Esophagus squamous epithelium (tissue), 4 donors: ENCODE measurements at regions not wholly inside any gene's neighbourhood (a gene's known extent, or its start where the extent isn't known, plus 50 kb on each side); places are given as distances from the start of the nearest gene placed in this dataset.

Source experiments
- POLR2A ChIP-seq, 4 donors: fragments of 450-650 bp; IDR thresholded peaks; one replicate each; pipeline ENCODE4 v1.6.1; 2017; ENCODE audit warnings: antibody characterized with exemption in 4 of 4, mild to moderate bottlenecking in 4 of 4, moderate library complexity in 3 of 4
- TF ChIP-seq, protein P1 (sequence below), 6 experiments: fragments of 450-650 bp in 4 of 6; fragments of 200-600 bp in 2 of 6; sonication (generic) in 2 of 6; IDR thresholded peaks; one replicate each; pipeline ENCODE4 v1.5.1; 2016 to 2019; ENCODE audit warnings: antibody characterized with exemption in 6 of 6, mild to moderate bottlenecking in 4 of 6, moderate library complexity in 4 of 6

DNA sequence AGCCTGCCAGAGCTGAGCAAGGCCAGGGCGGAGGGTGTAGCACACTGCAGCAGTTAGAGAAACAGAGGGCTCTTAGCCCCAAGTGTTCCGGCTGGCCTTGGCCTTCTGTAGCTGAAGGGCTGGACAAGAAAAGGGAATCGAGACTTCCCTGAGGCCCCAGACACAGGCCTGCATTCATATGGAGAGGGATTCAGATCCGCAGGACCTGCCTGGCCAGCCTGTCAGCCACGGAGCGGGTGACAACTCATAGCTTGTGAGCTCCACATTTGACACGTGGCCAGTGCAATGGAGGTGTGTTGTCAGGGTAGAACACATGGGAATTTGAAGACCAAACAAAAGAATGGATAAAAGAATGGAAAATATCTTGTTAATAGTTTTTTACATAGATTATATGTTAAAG is 182.2 kb upstream of the GSC start:
- TF ChIP-seq, protein P1, sequence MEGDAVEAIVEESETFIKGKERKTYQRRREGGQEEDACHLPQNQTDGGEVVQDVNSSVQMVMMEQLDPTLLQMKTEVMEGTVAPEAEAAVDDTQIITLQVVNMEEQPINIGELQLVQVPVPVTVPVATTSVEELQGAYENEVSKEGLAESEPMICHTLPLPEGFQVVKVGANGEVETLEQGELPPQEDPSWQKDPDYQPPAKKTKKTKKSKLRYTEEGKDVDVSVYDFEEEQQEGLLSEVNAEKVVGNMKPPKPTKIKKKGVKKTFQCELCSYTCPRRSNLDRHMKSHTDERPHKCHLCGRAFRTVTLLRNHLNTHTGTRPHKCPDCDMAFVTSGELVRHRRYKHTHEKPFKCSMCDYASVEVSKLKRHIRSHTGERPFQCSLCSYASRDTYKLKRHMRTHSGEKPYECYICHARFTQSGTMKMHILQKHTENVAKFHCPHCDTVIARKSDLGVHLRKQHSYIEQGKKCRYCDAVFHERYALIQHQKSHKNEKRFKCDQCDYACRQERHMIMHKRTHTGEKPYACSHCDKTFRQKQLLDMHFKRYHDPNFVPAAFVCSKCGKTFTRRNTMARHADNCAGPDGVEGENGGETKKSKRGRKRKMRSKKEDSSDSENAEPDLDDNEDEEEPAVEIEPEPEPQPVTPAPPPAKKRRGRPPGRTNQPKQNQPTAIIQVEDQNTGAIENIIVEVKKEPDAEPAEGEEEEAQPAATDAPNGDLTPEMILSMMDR (IDR thresholded peaks at IDR 0.05) = no peak
- no peak for TF ChIP-seq POLR2A (IDR thresholded peaks at IDR 0.05)
